Fibroblast of lung (primary cell): ENCODE measurements at regions not wholly inside any gene's neighbourhood (a gene's known extent, or its start where the extent isn't known, plus 50 kb on each side); places are given as distances from the start of the nearest gene placed in this dataset.

Experiments used
- DNase-seq, 2 donors: peaks; one replicate each; pipeline versions ENCODE4 v3.0.0 to v3.0.0-alpha.2; 2010; ENCODE audit warnings: low read depth in 2 of 2
- H2AFZ ChIP-seq: 2 replicates; pipeline ENCODE4 v1.5.1; 2012; ENCODE audit warnings: low read length, control low read depth, inconsistent platforms
- H3K27ac ChIP-seq: 2 replicates; pipeline ENCODE4 v1.5.1; 2011; ENCODE audit warnings: low read length, control low read depth; ENCODE audit not compliant: insufficient read depth
- H3K27me3 ChIP-seq: 2 replicates; pipeline ENCODE4 v1.5.1; 2011; ENCODE audit warnings: mild to moderate bottlenecking, low read length; ENCODE audit not compliant: control insufficient read depth, insufficient read depth
- H3K36me3 ChIP-seq: 2 replicates; pipeline ENCODE4 v1.5.1; 2011; ENCODE audit warnings: low read length; ENCODE audit not compliant: control insufficient read depth, insufficient read depth
- H3K4me1 ChIP-seq: 2 replicates; pipeline ENCODE4 v1.5.1; 2011; ENCODE audit warnings: low read length; ENCODE audit not compliant: control insufficient read depth, insufficient read depth; ENCODE audit errors: extremely low read depth
- H3K4me2 ChIP-seq: 2 replicates; pipeline ENCODE4 v1.5.1; 2011; ENCODE audit warnings: low read length, control low read depth; ENCODE audit not compliant: insufficient read depth; ENCODE audit errors: extremely low read depth
- H3K4me3 ChIP-seq, 4 experiments: fragments of 200-600 bp in 1 of 4; sonication (generic) in 1 of 4; replicated peaks in 1 of 4; 2 replicates each; pipeline ENCODE4 v1.5.1; 2011 to 2016; ENCODE audit warnings: low read length in 4 of 4, low read depth in 3 of 4, mild to moderate bottlenecking in 3 of 4, control low read depth in 2 of 4, inconsistent platforms in 1 of 4, mixed read lengths in 1 of 4; ENCODE audit not compliant: insufficient read depth in 1 of 4; ENCODE audit errors: control extremely low read depth in 1 of 4
- H3K79me2 ChIP-seq: 2 replicates; pipeline ENCODE4 v1.5.1; 2012; ENCODE audit warnings: mild to moderate bottlenecking, low read length, inconsistent platforms; ENCODE audit not compliant: control insufficient read depth, insufficient read depth
- H3K9ac ChIP-seq: 2 replicates; pipeline ENCODE4 v1.5.1; 2011; ENCODE audit warnings: mild to moderate bottlenecking, low read length, control low read depth; ENCODE audit not compliant: insufficient read depth
- H3K9me3 ChIP-seq: 2 replicates; pipeline ENCODE4 v1.5.1; 2012; ENCODE audit warnings: low read depth, low read length; ENCODE audit not compliant: control insufficient read depth, insufficient read depth
- H4K20me1 ChIP-seq: 2 replicates; pipeline ENCODE4 v1.5.1; 2011; ENCODE audit warnings: low read length; ENCODE audit not compliant: control insufficient read depth, insufficient read depth; ENCODE audit errors: extremely low read depth
- EZH2 ChIP-seq: IDR thresholded peaks from 2 replicates; pipeline ENCODE4 v1.5.1; 2012; ENCODE audit warnings: low read length, control low read depth, mild to moderate bottlenecking; ENCODE audit errors: missing control alignments
- TF ChIP-seq, protein P1 (sequence below), 2 donors: IDR thresholded peaks in 1 of 2; conservative IDR thresholded peaks in 1 of 2; 1 replicate in 1 of 2; 2 replicates in 1 of 2; pipeline ENCODE4 v1.5.1; 2011 to 2012; ENCODE audit warnings: low read length in 2 of 2, control low read depth in 1 of 2, inconsistent platforms in 1 of 2, low read depth in 1 of 2, mild to moderate bottlenecking in 1 of 2

- Histone ChIP-seq H3K9ac (no peak overlapping the region), H4K20me1 (no peaks in the 10 kb centered on the region), H3K9me3 (no peaks in the 10 kb centered on the region), H2AFZ (no peak overlapping the region), H3K4me3 (no peak overlapping the region), H3K27me3 (no peaks in the 10 kb centered on the region), H3K36me3 (no peaks in the 10 kb centered on the region), H3K79me2 (no peaks in the 10 kb centered on the region), H3K27ac (no peak overlapping the region), H3K4me2 (no peak overlapping the region), H3K4me1 (no peaks in the 10 kb centered on the region)
- no peak for TF ChIP-seq EZH2
- TF ChIP-seq, protein P1, sequence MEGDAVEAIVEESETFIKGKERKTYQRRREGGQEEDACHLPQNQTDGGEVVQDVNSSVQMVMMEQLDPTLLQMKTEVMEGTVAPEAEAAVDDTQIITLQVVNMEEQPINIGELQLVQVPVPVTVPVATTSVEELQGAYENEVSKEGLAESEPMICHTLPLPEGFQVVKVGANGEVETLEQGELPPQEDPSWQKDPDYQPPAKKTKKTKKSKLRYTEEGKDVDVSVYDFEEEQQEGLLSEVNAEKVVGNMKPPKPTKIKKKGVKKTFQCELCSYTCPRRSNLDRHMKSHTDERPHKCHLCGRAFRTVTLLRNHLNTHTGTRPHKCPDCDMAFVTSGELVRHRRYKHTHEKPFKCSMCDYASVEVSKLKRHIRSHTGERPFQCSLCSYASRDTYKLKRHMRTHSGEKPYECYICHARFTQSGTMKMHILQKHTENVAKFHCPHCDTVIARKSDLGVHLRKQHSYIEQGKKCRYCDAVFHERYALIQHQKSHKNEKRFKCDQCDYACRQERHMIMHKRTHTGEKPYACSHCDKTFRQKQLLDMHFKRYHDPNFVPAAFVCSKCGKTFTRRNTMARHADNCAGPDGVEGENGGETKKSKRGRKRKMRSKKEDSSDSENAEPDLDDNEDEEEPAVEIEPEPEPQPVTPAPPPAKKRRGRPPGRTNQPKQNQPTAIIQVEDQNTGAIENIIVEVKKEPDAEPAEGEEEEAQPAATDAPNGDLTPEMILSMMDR (conservative IDR thresholded peaks at IDR 0.05 in 1 of 2, IDR thresholded peaks at IDR 0.05 in 1 of 2; ENCODE audit: low read depth in 1 of 2, low read length in 2 of 2) = no peak
- no peak for DNase-seq
Observed at GRCh38 chr16:60459463-60459862, 1576.8 kb downstream of the CDH8 start.

GRCh38 chr16:60458255-60458654, 1578.0 kb downstream of the CDH8 start:
- Histone ChIP-seq H3K27me3 (no peaks in the 10 kb centered on the region), H2AFZ (no peak overlapping the region), H3K9ac (no peak overlapping the region), H3K36me3 (no peaks in the 10 kb centered on the region), H3K4me2 (no peak overlapping the region), H3K79me2 (no peaks in the 10 kb centered on the region), H3K4me3 (no peak overlapping the region), H3K4me1 (no peaks in the 10 kb centered on the region), H3K27ac (no peak overlapping the region), H4K20me1 (no peaks in the 10 kb centered on the region), H3K9me3 (no peaks in the 10 kb centered on the region)
- TF ChIP-seq EZH2 = no peak
- TF ChIP-seq, protein P1 (conservative IDR thresholded peaks at IDR 0.05 in 1 of 2, IDR thresholded peaks at IDR 0.05 in 1 of 2; ENCODE audit: low read depth in 1 of 2, low read length in 2 of 2) = no peak
- DNase-seq = no peak

DNA sequence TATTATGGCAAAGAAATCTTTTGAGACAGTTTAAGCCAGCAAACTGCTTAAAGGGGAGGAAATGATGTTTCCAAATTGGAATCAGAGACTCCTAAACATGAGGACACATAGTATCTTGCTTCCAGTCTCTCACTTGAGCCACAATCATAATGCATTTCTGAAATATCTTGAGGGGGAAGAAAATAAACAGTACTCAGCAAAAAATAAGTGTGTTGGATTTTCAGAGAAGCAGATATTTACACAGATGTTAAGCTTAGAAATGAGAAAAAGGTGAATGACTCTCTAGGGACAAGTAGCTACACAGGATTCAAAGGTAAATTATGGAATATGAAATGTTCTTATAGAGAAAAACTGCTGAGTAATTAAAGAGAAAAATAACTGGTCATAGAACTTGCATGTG, 1583.6 kb downstream of the CDH8 start:
- H3K4me3 ChIP-seq = no peak overlapping the region
- no peaks in the 10 kb centered on the region for H3K79me2 ChIP-seq
- no peak overlapping the region for H2AFZ ChIP-seq
- no peaks in the 10 kb centered on the region for H3K9me3 ChIP-seq
- DNase-seq = no peak
- no peaks in the 10 kb centered on the region for H3K4me1 ChIP-seq
- H3K27me3 ChIP-seq = no peaks in the 10 kb centered on the region
- no peak for TF ChIP-seq EZH2
- TF ChIP-seq, protein P1 (conservative IDR thresholded peaks at IDR 0.05 in 1 of 2, IDR thresholded peaks at IDR 0.05 in 1 of 2; ENCODE audit: low read depth in 1 of 2, low read length in 2 of 2) = no peak
- H3K4me2 ChIP-seq = no peak overlapping the region
- H4K20me1 ChIP-seq = no peaks in the 10 kb centered on the region
- no peaks in the 10 kb centered on the region for H3K36me3 ChIP-seq
- H3K9ac ChIP-seq = no peak overlapping the region
- H3K27ac ChIP-seq = no peak overlapping the region
